PC-9 (cell line): ENCODE measurements at regions not wholly inside any gene's neighbourhood (a gene's known extent, or its start where the extent isn't known, plus 50 kb on each side); places are given as distances from the start of the nearest gene placed in this dataset.

Experiments used
- EZH2 ChIP-seq: fragments of 200-600 bp; sonication (generic); IDR thresholded peaks from 2 replicates; pipeline ENCODE4 v1.8.0; 2017; ENCODE audit warnings: antibody characterized with exemption, low read depth
- TF ChIP-seq, protein P1 (sequence below): fragments of 200-600 bp; sonication (generic); conservative IDR thresholded peaks from 2 replicates; pipeline ENCODE4 v1.6.1; 2017; ENCODE audit warnings: mixed run types, antibody characterized with exemption, mild to moderate bottlenecking, moderate library complexity

GRCh38 chr11:81993755-81994154 lies 739.9 kb downstream of the FAM181B start:
- TF ChIP-seq, protein P1, sequence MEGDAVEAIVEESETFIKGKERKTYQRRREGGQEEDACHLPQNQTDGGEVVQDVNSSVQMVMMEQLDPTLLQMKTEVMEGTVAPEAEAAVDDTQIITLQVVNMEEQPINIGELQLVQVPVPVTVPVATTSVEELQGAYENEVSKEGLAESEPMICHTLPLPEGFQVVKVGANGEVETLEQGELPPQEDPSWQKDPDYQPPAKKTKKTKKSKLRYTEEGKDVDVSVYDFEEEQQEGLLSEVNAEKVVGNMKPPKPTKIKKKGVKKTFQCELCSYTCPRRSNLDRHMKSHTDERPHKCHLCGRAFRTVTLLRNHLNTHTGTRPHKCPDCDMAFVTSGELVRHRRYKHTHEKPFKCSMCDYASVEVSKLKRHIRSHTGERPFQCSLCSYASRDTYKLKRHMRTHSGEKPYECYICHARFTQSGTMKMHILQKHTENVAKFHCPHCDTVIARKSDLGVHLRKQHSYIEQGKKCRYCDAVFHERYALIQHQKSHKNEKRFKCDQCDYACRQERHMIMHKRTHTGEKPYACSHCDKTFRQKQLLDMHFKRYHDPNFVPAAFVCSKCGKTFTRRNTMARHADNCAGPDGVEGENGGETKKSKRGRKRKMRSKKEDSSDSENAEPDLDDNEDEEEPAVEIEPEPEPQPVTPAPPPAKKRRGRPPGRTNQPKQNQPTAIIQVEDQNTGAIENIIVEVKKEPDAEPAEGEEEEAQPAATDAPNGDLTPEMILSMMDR = no peak
- no peak for TF ChIP-seq EZH2
